MM.1S (cell line): ENCODE measurements at regions not wholly inside any gene's neighbourhood (a gene's known extent, or its start where the extent isn't known, plus 50 kb on each side); places are given as distances from the start of the nearest gene placed in this dataset.

Source experiments
- DNase-seq: peaks from one replicate; pipeline ENCODE4 v3.0.0-alpha.2; 2015
- H2AFZ ChIP-seq: fragments of 300-600 bp; sonication (generic); 2 replicates; pipeline ENCODE4 v1.6.0; 2016; ENCODE audit warnings: antibody characterized with exemption, low read length
- H3F3A ChIP-seq: fragments of 300-600 bp; sonication (generic); 2 replicates; pipeline ENCODE4 v1.6.1; 2016; ENCODE audit warnings: mild to moderate bottlenecking, antibody characterized with exemption, low read length, moderate library complexity, mixed read lengths; ENCODE audit not compliant: insufficient read depth
- H3K27ac ChIP-seq: fragments of 300-600 bp; sonication (generic); 2 replicates; pipeline ENCODE4 v1.5.1; 2016; ENCODE audit warnings: mild to moderate bottlenecking, low read length
- H3K27me3 ChIP-seq: fragments of 300-600 bp; sonication (generic); replicated peaks from 2 replicates; pipeline ENCODE4 v1.6.0; 2016; ENCODE audit warnings: low read length; ENCODE audit not compliant: insufficient read depth
- H3K36me3 ChIP-seq: fragments of 300-600 bp; sonication (generic); replicated peaks from 2 replicates; pipeline ENCODE4 v1.6.1; 2016; ENCODE audit warnings: mild to moderate bottlenecking, low read length, mixed read lengths; ENCODE audit not compliant: insufficient read depth
- H3K4me1 ChIP-seq: fragments of 300-600 bp; sonication (generic); 2 replicates; pipeline ENCODE4 v1.6.1; 2016; ENCODE audit warnings: low read length, mixed read lengths
- H3K4me2 ChIP-seq: fragments of 300-600 bp; sonication (generic); 2 replicates; pipeline ENCODE4 v1.6.0; 2016; ENCODE audit warnings: low read depth, low read length
- H3K4me3 ChIP-seq: fragments of 300-600 bp; sonication (generic); 2 replicates; pipeline ENCODE4 v1.5.1; 2016; ENCODE audit warnings: low read length, mixed read lengths
- H3K79me2 ChIP-seq: fragments of 300-600 bp; sonication (generic); 2 replicates; pipeline ENCODE4 v1.6.1; 2016; ENCODE audit warnings: mixed run types, low read length, mixed read lengths
- H3K9ac ChIP-seq: fragments of 300-600 bp; sonication (generic); 2 replicates; pipeline ENCODE4 v1.6.1; 2016; ENCODE audit warnings: low read length, mixed read lengths
- H3K9me2 ChIP-seq: fragments of 300-600 bp; sonication (generic); replicated peaks from 2 replicates; pipeline ENCODE4 v1.6.1; 2016; ENCODE audit warnings: mild to moderate bottlenecking, low read length, mixed read lengths; ENCODE audit not compliant: insufficient read depth
- H3K9me3 ChIP-seq: fragments of 300-600 bp; sonication (generic); replicated peaks from 2 replicates; pipeline ENCODE4 v1.6.1; 2016; ENCODE audit warnings: mild to moderate bottlenecking, low read length, mixed read lengths; ENCODE audit not compliant: insufficient read depth
- H4K20me1 ChIP-seq: fragments of 300-600 bp; sonication (generic); 2 replicates; pipeline ENCODE4 v1.6.1; 2016; ENCODE audit warnings: mild to moderate bottlenecking, low read length, moderate library complexity, mixed read lengths; ENCODE audit not compliant: insufficient read depth
- CTCF ChIP-seq: fragments of 300-600 bp; sonication (generic); IDR thresholded peaks from 2 replicates; pipeline ENCODE4 v1.5.1; 2016; ENCODE audit warnings: antibody characterized with exemption, low read length, mixed read lengths
- EZH2 ChIP-seq: fragments of 300-600 bp; sonication (generic); optimal IDR thresholded peaks from 2 replicates; pipeline ENCODE3; 2017; ENCODE audit warnings: low read depth, mild to moderate bottlenecking, antibody characterized with exemption, low read length, mixed read lengths
- EZH2phosphoT487 ChIP-seq: fragments of 300-600 bp; sonication (generic); IDR thresholded peaks from 2 replicates; pipeline ENCODE4 v1.6.1; 2018; ENCODE audit warnings: antibody characterized with exemption, low read length

- H3K9ac ChIP-seq, result no peak overlapping the region
- peak overlapping the region; percentile 9; the same call in 1 of the 2 replicates for H3K4me2 ChIP-seq
- peaks cover 15% of the 10 kb centered on the region for H3K4me1 ChIP-seq
- H3K36me3 ChIP-seq, result no peaks in the 10 kb centered on the region
- no peaks in the 10 kb centered on the region for H3F3A ChIP-seq
- DNase-seq, result no peak
- no peaks in the 10 kb centered on the region for H4K20me1 ChIP-seq
- H3K9me3 ChIP-seq, result no peaks in the 10 kb centered on the region
- no peaks in the 10 kb centered on the region for H3K9me2 ChIP-seq
- H3K4me3 ChIP-seq, result no peak overlapping the region
- H3K27me3 ChIP-seq, result no peaks in the 10 kb centered on the region
- H3K79me2 ChIP-seq, result no peaks in the 10 kb centered on the region
- peak overlapping the region; percentile 4; the same call in 1 of the 2 replicates for H3K27ac ChIP-seq
- no peak for TF ChIP-seq EZH2
- no peak for TF ChIP-seq CTCF
- no peak for TF ChIP-seq EZH2phosphoT487
- peak overlapping the region; percentile 10 for H2AFZ ChIP-seq
Measured at GRCh38 chr3:166405896-166406295, 568.7 kb upstream of the BCHE start.

- no peak overlapping the region for H3K4me3 ChIP-seq
- H3K79me2 ChIP-seq, result no peaks in the 10 kb centered on the region
- no peaks in the 10 kb centered on the region for H3K27me3 ChIP-seq
- no peaks in the 10 kb centered on the region for H4K20me1 ChIP-seq
- no peaks in the 10 kb centered on the region for H3K9me3 ChIP-seq
- no peaks in the 10 kb centered on the region for H3K36me3 ChIP-seq
- H2AFZ ChIP-seq, result peak overlapping the region; percentile 10
- H3K4me1 ChIP-seq, result peaks cover 15% of the 10 kb centered on the region
- no peaks in the 10 kb centered on the region for H3F3A ChIP-seq
- H3K4me2 ChIP-seq, result peak overlapping the region; percentile 9; the same call in 1 of the 2 replicates
- H3K9me2 ChIP-seq, result no peaks in the 10 kb centered on the region
- peak overlapping the region; percentile 4; the same call in 1 of the 2 replicates for H3K27ac ChIP-seq
- H3K9ac ChIP-seq, result no peak overlapping the region
- DNase-seq, result no peak
- TF ChIP-seq EZH2 (no peak), CTCF (no peak), EZH2phosphoT487 (no peak)
Measured at GRCh38 chr3:166405465-166405864, 568.2 kb upstream of the BCHE start.

GRCh38 chr3:166390303-166390702, 553.1 kb upstream of the BCHE start:
- no peaks in the 10 kb centered on the region for H3K36me3 ChIP-seq

More at GRCh38 chr3:166390303-166390702, 553.1 kb upstream of the BCHE start:
- no peak for DNase-seq
- Histone ChIP-seq H3K79me2 (no peaks in the 10 kb centered on the region), H3K9me3 (no peaks in the 10 kb centered on the region), H2AFZ (no peak overlapping the region), H3K4me3 (no peak overlapping the region), H3K27me3 (no peaks in the 10 kb centered on the region), H3K9ac (no peak overlapping the region), H4K20me1 (no peaks in the 10 kb centered on the region), H3K4me2 (no peak overlapping the region), H3K9me2 (no peaks in the 10 kb centered on the region), H3F3A (no peaks in the 10 kb centered on the region), H3K4me1 (peaks cover 6% of the 10 kb centered on the region; the same call in 1 of the 2 replicates), H3K27ac (no peak overlapping the region)
- no peak for TF ChIP-seq EZH2phosphoT487
- TF ChIP-seq CTCF, result no peak
- TF ChIP-seq EZH2, result no peak
